Stomach (tissue), 8 donors: ENCODE measurements at regions not wholly inside any gene's neighbourhood (a gene's known extent, or its start where the extent isn't known, plus 50 kb on each side); places are given as distances from the start of the nearest gene placed in this dataset.

Experiments used
- DNase-seq, 2 donors: peaks; one replicate each; pipeline versions ENCODE4 v3.0.0 to v3.0.0-alpha.2; 2013 to 2019
- H3K27ac ChIP-seq, 5 donors: fragments of 200-600 bp in 4 of 5; sonication (generic) in 4 of 5; one replicate each; pipeline ENCODE4 v1.5.1; 2013 to 2019; ENCODE audit warnings: mild to moderate bottlenecking in 1 of 5, moderate library complexity in 1 of 5
- H3K27me3 ChIP-seq, 3 donors: fragments of 200-600 bp; sonication (generic); one replicate each; pipeline ENCODE4 v1.5.1; 2017 to 2019; ENCODE audit warnings: mixed run types in 1 of 3
- H3K36me3 ChIP-seq, 4 donors: fragments of 200-600 bp; sonication (generic); 1 replicate in 3 of 4; 2 replicates in 1 of 4; pipeline ENCODE4 v1.5.1; 2016 to 2019
- H3K4me1 ChIP-seq, 4 donors: fragments of 200-600 bp; sonication (generic); one replicate each; pipeline ENCODE4 v1.5.1; 2016 to 2019
- H3K4me3 ChIP-seq, 4 donors: fragments of 200-600 bp; sonication (generic) in 3 of 4; one replicate each; pipeline ENCODE4 v1.5.1; 2016 to 2019; ENCODE audit warnings: mild to moderate bottlenecking in 1 of 4
- H3K9me3 ChIP-seq, 4 donors: fragments of 200-600 bp; sonication (generic); one replicate each; pipeline ENCODE4 v1.5.1; 2016 to 2019
- CTCF ChIP-seq, 7 experiments: fragments of 450-650 bp in 4 of 7; fragments of 200-600 bp in 3 of 7; sonication (generic) in 3 of 7; IDR thresholded peaks; one replicate each; pipeline ENCODE4 v1.5.1; 2016 to 2019; ENCODE audit warnings: antibody characterized with exemption in 7 of 7, control low read depth in 2 of 7, mild to moderate bottlenecking in 1 of 7
- EP300 ChIP-seq: sonication (generic); formaldehyde crosslinking; IDR thresholded peaks from one replicate; pipeline ENCODE4 v1.6.1; 2017; ENCODE audit warnings: antibody characterized with exemption
- POLR2A ChIP-seq, 4 donors: fragments of 450-650 bp; IDR thresholded peaks; one replicate each; pipeline ENCODE4 v1.6.1; 2016; ENCODE audit warnings: antibody characterized with exemption in 4 of 4, control low read depth in 2 of 4, mild to moderate bottlenecking in 1 of 4, moderate library complexity in 1 of 4
- POLR2AphosphoS5 ChIP-seq, 3 donors: sonication (generic); formaldehyde crosslinking; IDR thresholded peaks; one replicate each; pipeline ENCODE4 v1.6.1; 2016; ENCODE audit warnings: antibody characterized with exemption in 3 of 3
- WGBS, 5 donors: extraction: QIAGEN DNeasy Blood & Tissue Kit in 3 of 5; methylation state at CpG; one replicate each; pipeline versions ENCODE4 v1.1.5 to v1.1.7; 2013 to 2018; 5-methylcytosine and 5-hydroxymethylcytosine counted together
- intact Hi-C: fragments of 100-400 bp; cut with DNase I; formaldehyde crosslinking; loops from one replicate; pipeline ENCODE4 v1.15.1; 2023; ENCODE audit warnings: low total_unique reads
- donor health status: healthy with polysubstance abuse.
- donor health status: Bipolar disorder and iron deficiency.
- donor health status: healthy.

GRCh38 chr12:116421785-116422538 is 137.2 kb upstream of the MAP1LC3B2 start:
- Histone ChIP-seq H3K27ac (no peak overlapping the region), H3K27me3 (no peaks in the 10 kb centered on the region), H3K36me3 (no peaks in the 10 kb centered on the region), H3K4me1 (peaks cover 0 to 10% (median 4%) of the 10 kb centered on the region in 4 donors), H3K4me3 (no peak overlapping the region), H3K9me3 (peaks cover 0 to 4% (median 0%) of the 10 kb centered on the region in 4 donors)
- intact Hi-C loops, result no loop called here
- no peak for DNase-seq
- TF ChIP-seq CTCF (IDR thresholded peaks at IDR 0.05) (no peak), POLR2AphosphoS5 (IDR thresholded peaks at IDR 0.05) (no peak), POLR2A (IDR thresholded peaks at IDR 0.05) (no peak), EP300 (no peak)
- WGBS, 5 donors, result 88 to 100% (median 98%) methylated on average over 2 of the region's 2 CpGs

- H3K27ac ChIP-seq, result peak overlapping the region in 2 of 5 donors; percentile 14 to 37
- intact Hi-C loops, result no loop called here
These were observed 136.1 kb upstream of the MAP1LC3B2 start for GRCh38 chr12:116423094-116423493.

GRCh38 chr12:116425256-116426193 is 133.7 kb upstream of the MAP1LC3B2 start:
- peak overlapping the region in 2 of 5 donors; percentile 20 to 46 for H3K27ac ChIP-seq
- peaks cover 0 to 14% (median 4%) of the 10 kb centered on the region in 4 donors for H3K4me1 ChIP-seq
- H3K4me3 ChIP-seq, result no peak overlapping the region
- peaks cover 0 to 4% (median 0%) of the 10 kb centered on the region in 4 donors for H3K9me3 ChIP-seq
- H3K27me3 ChIP-seq, result no peaks in the 10 kb centered on the region
- 91 to 95% (median 95%) methylated on average over 15 of the region's 15 CpGs for WGBS, 5 donors
- intact Hi-C loops, result no loop called here
- TF ChIP-seq CTCF (IDR thresholded peaks at IDR 0.05) (no peak), POLR2AphosphoS5 (IDR thresholded peaks at IDR 0.05) (no peak), POLR2A (IDR thresholded peaks at IDR 0.05) (no peak), EP300 (no peak)
- H3K36me3 ChIP-seq, result no peaks in the 10 kb centered on the region
- DNase-seq, result no peak

More at GRCh38 chr12:116423094-116423493, 136.1 kb upstream of the MAP1LC3B2 start:
- H3K9me3 ChIP-seq, result peaks cover 0 to 4% (median 0%) of the 10 kb centered on the region in 4 donors
- no peaks in the 10 kb centered on the region for H3K36me3 ChIP-seq
- no peaks in the 10 kb centered on the region for H3K27me3 ChIP-seq
- TF ChIP-seq POLR2AphosphoS5 (IDR thresholded peaks at IDR 0.05) (peak; percentile 66 to 82 (median 67)), CTCF (IDR thresholded peaks at IDR 0.05) (no peak)
- peaks cover 0 to 14% (median 4%) of the 10 kb centered on the region in 4 donors for H3K4me1 ChIP-seq
- no peak overlapping the region for H3K4me3 ChIP-seq
- 58 to 70% (median 67%) methylated on average over 4 of the region's 4 CpGs for WGBS, 5 donors
- peak in 1 of 2 donors; percentile 79 for DNase-seq

- WGBS, 5 donors, result 74 to 84% (median 80%) methylated on average over 10 to 13 of the region's 13 CpGs
- Histone ChIP-seq H3K4me3 (no peak overlapping the region), H3K4me1 (peaks cover 0 to 14% (median 4%) of the 10 kb centered on the region in 4 donors), H3K9me3 (peaks cover 0 to 4% (median 0%) of the 10 kb centered on the region in 4 donors), H3K36me3 (no peaks in the 10 kb centered on the region), H3K27me3 (no peaks in the 10 kb centered on the region), H3K27ac (peak overlapping the region in 2 of 5 donors; percentile 20 to 46)
- peak in 1 of 3 donors; percentile 58 for TF ChIP-seq POLR2AphosphoS5 (IDR thresholded peaks at IDR 0.05)
- no peak for TF ChIP-seq EP300
- DNase-seq, result peak in 1 of 2 donors; percentile 86
- intact Hi-C loops, result no loop called here
These were observed 132.6 kb upstream of the MAP1LC3B2 start for GRCh38 chr12:116426391-116427136.
